Endothelial cell (in vitro differentiated cells): ENCODE measurements at regions not wholly inside any gene's neighbourhood (a gene's known extent, or its start where the extent isn't known, plus 50 kb on each side); places are given as distances from the start of the nearest gene placed in this dataset.

ENCODE experiments used
- DNase-seq: peaks from one replicate; pipeline ENCODE4 v3.0.0; 2021; ENCODE audit warnings: low spot score
- H3K27ac Mint-ChIP-seq: one replicate; pipeline ENCODE4 v1.8.0; 2021; ENCODE audit warnings: mixed read lengths, inconsistent platforms; ENCODE audit not compliant: unreplicated experiment
- H3K27me3 Mint-ChIP-seq: one replicate; pipeline ENCODE4 v1.8.0; 2021; ENCODE audit warnings: mild to moderate bottlenecking, moderate library complexity, mixed read lengths, inconsistent platforms; ENCODE audit not compliant: unreplicated experiment
- H3K36me3 Mint-ChIP-seq: one replicate; pipeline ENCODE4 v1.8.0; 2021; ENCODE audit warnings: mild to moderate bottlenecking, low read depth, mixed read lengths, inconsistent platforms; ENCODE audit not compliant: unreplicated experiment
- H3K4me1 Mint-ChIP-seq: one replicate; pipeline ENCODE4 v1.8.0; 2021; ENCODE audit warnings: mild to moderate bottlenecking, mixed read lengths, inconsistent platforms; ENCODE audit not compliant: unreplicated experiment
- H3K4me3 Mint-ChIP-seq: one replicate; pipeline ENCODE4 v1.8.0; 2021; ENCODE audit warnings: mild to moderate bottlenecking, mixed read lengths, inconsistent platforms; ENCODE audit not compliant: unreplicated experiment
- H3K9me3 Mint-ChIP-seq: one replicate; pipeline ENCODE4 v1.8.0; 2021; ENCODE audit warnings: mixed read lengths, inconsistent platforms; ENCODE audit not compliant: unreplicated experiment
- TF ChIP-seq, protein P1 (sequence below): fragments of 200-600 bp; sonication (generic); IDR thresholded peaks from one replicate; pipeline ENCODE4 v1.5.0; 2021; ENCODE audit warnings: antibody characterized with exemption; ENCODE audit not compliant: unreplicated experiment

DNA sequence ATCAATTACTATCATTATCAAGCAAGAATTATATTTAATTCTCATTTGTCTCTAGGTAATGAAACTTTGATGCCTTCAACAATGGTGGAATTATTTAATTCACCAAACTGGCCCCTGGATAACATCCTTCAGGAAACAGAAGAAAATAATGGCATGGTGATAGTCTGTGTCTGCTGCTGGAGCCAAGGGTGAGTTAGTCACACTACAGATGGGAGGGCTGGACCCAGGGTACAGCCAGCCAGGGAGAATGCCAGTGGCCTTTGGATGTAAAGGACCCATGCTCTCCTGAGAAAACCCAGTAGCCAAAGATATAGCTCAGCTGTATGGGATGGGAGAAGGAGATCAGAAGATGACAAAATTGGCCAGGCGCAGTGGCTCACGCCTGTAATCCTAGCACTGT lies 60.0 kb upstream of the CNKSR3 start:
- H3K9me3 Mint-ChIP-seq, result no peaks in the 10 kb centered on the region
- peaks cover 2% of the 10 kb centered on the region for H3K27me3 Mint-ChIP-seq

DNA sequence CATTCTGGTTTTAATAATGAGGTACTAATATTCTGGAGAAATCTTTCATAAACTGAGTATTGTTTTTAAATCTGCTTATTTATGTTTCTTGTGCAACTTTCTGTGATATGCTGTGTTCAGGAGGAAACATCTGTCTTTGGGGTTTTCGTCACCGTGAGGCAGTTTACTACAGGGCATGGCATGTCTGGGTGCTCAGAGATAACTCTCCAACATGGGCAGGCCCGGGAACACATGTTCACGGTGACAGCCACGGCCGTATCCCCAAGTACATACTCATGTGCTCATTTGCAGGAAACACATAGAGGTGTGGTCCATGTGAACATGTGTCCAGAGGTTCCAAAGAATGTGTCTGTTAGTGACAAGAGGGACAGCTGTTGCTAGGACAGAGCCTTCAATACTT lies 62.1 kb upstream of the CNKSR3 start:
- Mint-ChIP-seq H3K9me3 (no peaks in the 10 kb centered on the region), H3K27me3 (no peaks in the 10 kb centered on the region), H3K27ac (no peak overlapping the region), H3K4me3 (no peak overlapping the region), H3K4me1 (peaks cover 4% of the 10 kb centered on the region), H3K36me3 (no peaks in the 10 kb centered on the region)
- TF ChIP-seq, protein P1, sequence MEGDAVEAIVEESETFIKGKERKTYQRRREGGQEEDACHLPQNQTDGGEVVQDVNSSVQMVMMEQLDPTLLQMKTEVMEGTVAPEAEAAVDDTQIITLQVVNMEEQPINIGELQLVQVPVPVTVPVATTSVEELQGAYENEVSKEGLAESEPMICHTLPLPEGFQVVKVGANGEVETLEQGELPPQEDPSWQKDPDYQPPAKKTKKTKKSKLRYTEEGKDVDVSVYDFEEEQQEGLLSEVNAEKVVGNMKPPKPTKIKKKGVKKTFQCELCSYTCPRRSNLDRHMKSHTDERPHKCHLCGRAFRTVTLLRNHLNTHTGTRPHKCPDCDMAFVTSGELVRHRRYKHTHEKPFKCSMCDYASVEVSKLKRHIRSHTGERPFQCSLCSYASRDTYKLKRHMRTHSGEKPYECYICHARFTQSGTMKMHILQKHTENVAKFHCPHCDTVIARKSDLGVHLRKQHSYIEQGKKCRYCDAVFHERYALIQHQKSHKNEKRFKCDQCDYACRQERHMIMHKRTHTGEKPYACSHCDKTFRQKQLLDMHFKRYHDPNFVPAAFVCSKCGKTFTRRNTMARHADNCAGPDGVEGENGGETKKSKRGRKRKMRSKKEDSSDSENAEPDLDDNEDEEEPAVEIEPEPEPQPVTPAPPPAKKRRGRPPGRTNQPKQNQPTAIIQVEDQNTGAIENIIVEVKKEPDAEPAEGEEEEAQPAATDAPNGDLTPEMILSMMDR, result no peak
- no peak for DNase-seq

More for the DNA sequence above, 60.0 kb upstream of the CNKSR3 start:
- peaks cover 7% of the 10 kb centered on the region for H3K4me1 Mint-ChIP-seq
- no peak overlapping the region for H3K27ac Mint-ChIP-seq
- TF ChIP-seq, protein P1, result no peak
- H3K4me3 Mint-ChIP-seq, result no peak overlapping the region
- DNase-seq, result no peak
- H3K36me3 Mint-ChIP-seq, result no peaks in the 10 kb centered on the region

DNA sequence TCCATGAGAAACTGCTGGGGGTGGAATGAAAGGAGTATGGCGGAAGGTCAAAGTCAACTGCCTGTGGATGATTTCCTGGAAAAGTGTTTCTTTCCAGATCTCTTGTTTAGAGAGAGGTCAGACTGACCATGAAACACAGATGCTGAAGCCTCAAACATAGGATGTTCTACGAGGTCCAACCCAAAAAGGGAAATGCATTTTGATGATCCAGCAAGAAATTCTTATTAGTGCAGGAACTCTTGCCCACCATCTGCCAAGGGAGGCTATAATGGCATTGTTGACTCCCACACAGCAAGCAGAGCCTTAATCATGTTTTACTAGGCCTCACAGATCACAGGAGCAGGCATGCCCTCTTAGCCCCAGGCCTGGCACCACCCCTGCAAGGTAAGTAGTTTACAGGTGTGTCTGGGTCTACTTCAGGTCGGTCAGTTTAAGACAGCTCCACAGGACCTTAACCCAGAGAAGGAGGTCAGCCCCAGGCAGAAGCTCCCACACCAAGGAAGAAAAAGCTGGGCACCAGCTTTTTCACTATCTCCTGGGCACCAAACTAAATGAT lies 67.6 kb upstream of the CNKSR3 start:
- TF ChIP-seq, protein P1, result no peak
- no peak overlapping the region for H3K4me3 Mint-ChIP-seq
- no peak overlapping the region for H3K27ac Mint-ChIP-seq
- no peak for DNase-seq
- H3K9me3 Mint-ChIP-seq, result peaks cover 3% of the 10 kb centered on the region
- no peaks in the 10 kb centered on the region for H3K27me3 Mint-ChIP-seq
- H3K36me3 Mint-ChIP-seq, result no peaks in the 10 kb centered on the region
- no peaks in the 10 kb centered on the region for H3K4me1 Mint-ChIP-seq

DNA sequence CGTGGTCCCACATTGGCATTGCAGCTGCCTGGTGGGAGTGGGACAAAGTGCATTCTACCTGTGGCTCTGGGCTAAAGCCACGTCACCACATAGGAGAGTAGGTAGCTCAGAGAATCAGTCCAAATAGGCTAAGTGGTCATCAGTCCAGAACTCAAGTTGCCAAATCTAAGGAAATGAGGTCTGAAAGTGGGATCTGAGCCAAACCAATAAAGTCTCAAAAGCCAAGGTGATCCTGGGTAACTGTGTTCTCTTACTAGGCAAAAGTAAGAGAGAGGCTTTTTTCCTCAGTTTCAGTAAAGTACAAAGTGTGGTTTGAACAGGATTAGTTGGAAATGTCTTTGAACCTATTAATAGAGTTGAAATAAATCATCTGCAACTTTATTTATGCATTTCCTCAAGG lies 68.6 kb upstream of the CNKSR3 start:
- no peak overlapping the region for H3K27ac Mint-ChIP-seq
- H3K36me3 Mint-ChIP-seq, result no peaks in the 10 kb centered on the region
- peaks cover 3% of the 10 kb centered on the region for H3K9me3 Mint-ChIP-seq
- DNase-seq, result no peak
- no peaks in the 10 kb centered on the region for H3K4me1 Mint-ChIP-seq
- no peak overlapping the region for H3K4me3 Mint-ChIP-seq
- H3K27me3 Mint-ChIP-seq, result no peaks in the 10 kb centered on the region
- TF ChIP-seq, protein P1, result no peak

DNA sequence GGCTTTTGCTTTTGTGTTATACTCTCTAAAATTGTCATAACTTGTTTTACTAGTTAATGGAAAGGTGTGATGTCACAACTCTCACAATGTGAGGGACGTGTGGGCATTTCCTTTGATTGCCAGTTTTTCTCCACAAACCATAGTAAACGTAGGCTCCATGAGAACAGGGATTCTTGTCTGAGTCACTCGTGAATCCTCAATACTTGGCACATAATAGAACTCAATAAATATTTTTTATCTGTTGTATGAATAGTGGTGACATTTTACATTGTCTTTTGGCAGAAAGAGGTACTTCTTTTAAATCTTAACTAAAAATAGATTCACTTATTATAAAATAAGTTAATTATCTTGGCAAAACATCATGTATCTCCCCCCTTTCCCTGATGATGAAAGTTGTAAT lies 69.0 kb upstream of the CNKSR3 start:
- Mint-ChIP-seq H3K27me3 (no peaks in the 10 kb centered on the region), H3K9me3 (peaks cover 3% of the 10 kb centered on the region), H3K4me3 (no peak overlapping the region), H3K4me1 (no peaks in the 10 kb centered on the region), H3K36me3 (no peaks in the 10 kb centered on the region), H3K27ac (no peak overlapping the region)
- DNase-seq, result no peak
- TF ChIP-seq, protein P1, result no peak
